ENCODE measurements at regions not wholly inside any gene's neighbourhood (a gene's known extent, or its start where the extent isn't known, plus 50 kb on each side); places are given as distances from the start of the nearest gene placed in this dataset.

DNA sequence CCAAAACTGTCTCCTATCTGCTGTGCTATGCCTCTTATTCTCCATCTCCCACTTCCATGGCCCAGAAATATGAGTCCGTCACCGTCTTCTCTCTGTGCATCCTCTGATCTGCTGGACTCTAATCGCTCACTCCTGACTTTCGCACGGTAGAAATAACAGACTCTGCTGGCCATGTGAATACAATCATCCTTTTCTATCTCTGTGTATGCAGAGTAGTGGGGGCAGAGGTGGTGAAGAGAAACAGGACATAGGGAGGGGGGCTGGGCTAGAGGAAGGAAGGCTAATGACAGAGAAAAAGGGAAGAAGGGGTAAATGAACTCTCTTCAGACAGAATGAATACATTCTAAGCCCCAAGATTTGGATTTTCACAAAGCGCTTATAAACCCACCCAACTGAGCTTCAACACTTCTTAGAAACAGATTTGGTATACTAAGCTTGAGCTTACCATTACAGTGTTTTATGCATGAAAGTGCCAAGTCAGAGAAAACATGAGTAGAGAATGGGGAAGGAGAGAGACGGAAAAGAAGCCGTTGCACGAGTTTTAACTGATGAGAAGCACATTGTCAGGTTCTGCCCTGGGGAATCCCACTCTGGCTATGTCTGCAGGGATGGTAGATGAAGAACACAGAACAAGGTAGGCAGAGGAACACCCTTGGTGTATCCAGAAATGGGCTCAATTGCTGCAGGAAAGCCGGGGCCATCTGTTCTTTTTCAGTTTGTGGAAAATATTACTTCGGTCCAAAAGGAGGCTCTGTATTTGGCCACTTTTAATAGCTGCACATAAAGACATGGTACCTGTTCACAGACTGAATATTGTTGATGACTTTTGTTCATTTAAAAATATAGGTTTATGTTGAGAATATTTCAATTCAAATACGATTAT is 324.7 kb downstream of the ETS1 start:
- Mint-ChIP-seq H3K27me3 (ENCODE audit: insufficient read depth) (no peaks in the 10 kb centered on the region), H3K9me3 (no peaks in the 10 kb centered on the region), H3K36me3 (ENCODE audit: low read depth) (no peaks in the 10 kb centered on the region), H3K4me1 (ENCODE audit: low read depth) (no peaks in the 10 kb centered on the region), H3K27ac (no peak overlapping the region), H3K4me3 (no peak overlapping the region)
- no peak for TF ChIP-seq CTCF (IDR thresholded peaks at IDR 0.05)
- no peak for DNase-seq

DNA sequence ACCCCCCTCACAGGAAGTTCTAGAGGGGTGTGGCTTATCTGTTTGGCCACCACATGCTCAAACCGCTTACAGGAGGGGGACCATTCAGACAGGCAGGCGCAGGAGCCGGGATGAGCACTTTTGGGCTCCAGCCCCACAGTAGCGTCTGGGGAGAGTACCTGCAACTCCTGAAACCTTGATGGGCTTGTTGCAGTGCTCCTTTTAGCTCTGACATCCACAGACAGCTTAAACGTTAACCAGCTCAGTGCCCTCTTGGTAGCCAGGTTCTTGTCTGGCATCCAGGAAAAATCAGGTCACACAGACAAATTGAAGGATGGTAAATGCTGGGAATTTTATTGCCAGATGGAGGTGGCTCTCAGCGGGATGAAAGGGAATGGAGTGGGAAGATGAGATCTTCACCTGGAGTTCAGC is 326.3 kb downstream of the ETS1 start:
- DNase-seq, result no peak
- H3K4me3 Mint-ChIP-seq, result no peak overlapping the region
- no peaks in the 10 kb centered on the region for H3K27me3 Mint-ChIP-seq (ENCODE audit: insufficient read depth)
- no peak overlapping the region for H3K27ac Mint-ChIP-seq
- no peak for TF ChIP-seq CTCF (IDR thresholded peaks at IDR 0.05)
- no peaks in the 10 kb centered on the region for H3K4me1 Mint-ChIP-seq (ENCODE audit: low read depth)
- H3K9me3 Mint-ChIP-seq, result no peaks in the 10 kb centered on the region
- H3K36me3 Mint-ChIP-seq (ENCODE audit: low read depth), result no peaks in the 10 kb centered on the region

DNA sequence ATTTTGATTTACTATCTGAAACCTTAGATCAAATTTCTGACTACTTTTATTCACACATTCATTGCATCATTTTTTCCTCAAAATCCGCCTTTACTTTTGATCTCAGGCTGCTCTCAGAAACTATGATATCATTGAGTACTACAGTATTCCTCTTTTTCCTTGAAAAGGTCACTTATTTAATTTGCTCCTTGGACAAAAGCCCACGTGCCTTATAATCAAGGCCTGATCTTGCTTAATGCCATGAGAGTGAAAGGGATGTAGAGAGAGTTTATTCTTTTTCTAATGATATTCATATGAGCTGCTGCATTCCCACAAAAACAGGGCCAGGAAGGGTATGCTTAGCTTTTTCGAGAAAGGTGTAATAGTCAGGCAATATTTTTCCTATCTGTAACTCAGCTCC is 327.0 kb downstream of the ETS1 start:
- no peak for TF ChIP-seq CTCF (IDR thresholded peaks at IDR 0.05)
- no peaks in the 10 kb centered on the region for H3K27me3 Mint-ChIP-seq (ENCODE audit: insufficient read depth)
- H3K9me3 Mint-ChIP-seq, result no peaks in the 10 kb centered on the region
- H3K36me3 Mint-ChIP-seq (ENCODE audit: low read depth), result no peaks in the 10 kb centered on the region
- H3K4me3 Mint-ChIP-seq, result no peak overlapping the region
- H3K4me1 Mint-ChIP-seq (ENCODE audit: low read depth), result no peaks in the 10 kb centered on the region
- no peak for DNase-seq
- no peak overlapping the region for H3K27ac Mint-ChIP-seq

- Mint-ChIP-seq H3K4me1 (ENCODE audit: low read depth) (no peaks in the 10 kb centered on the region), H3K36me3 (ENCODE audit: low read depth) (no peaks in the 10 kb centered on the region), H3K9me3 (no peaks in the 10 kb centered on the region), H3K4me3 (no peak overlapping the region), H3K27me3 (ENCODE audit: insufficient read depth) (no peaks in the 10 kb centered on the region), H3K27ac (no peak overlapping the region)
- no peak for TF ChIP-seq CTCF (IDR thresholded peaks at IDR 0.05)
- DNase-seq, result no peak
Observed at GRCh38 chr11:128259816-128260215, 327.5 kb downstream of the ETS1 start.

- Mint-ChIP-seq H3K4me1 (ENCODE audit: low read depth) (peaks cover 15% of the 10 kb centered on the region), H3K27ac (no peak overlapping the region), H3K27me3 (ENCODE audit: insufficient read depth) (no peaks in the 10 kb centered on the region), H3K36me3 (ENCODE audit: low read depth) (no peaks in the 10 kb centered on the region), H3K9me3 (no peaks in the 10 kb centered on the region), H3K4me3 (no peak overlapping the region)
- TF ChIP-seq CTCF (IDR thresholded peaks at IDR 0.05), result no peak
- DNase-seq, result no peak
Observed at GRCh38 chr11:128254941-128255340, 332.4 kb downstream of the ETS1 start.
